GM18861 (cell line): ENCODE measurements at regions not wholly inside any gene's neighbourhood (a gene's known extent, or its start where the extent isn't known, plus 50 kb on each side); places are given as distances from the start of the nearest gene placed in this dataset.
"Not testable (repeated sequence)": the region's sequence is repeated elsewhere in the genome, so short reads cannot be mapped to it uniquely, and the experiment has no call there.

Experiments
- ATAC-seq: cut with Tn5 transposase; IDR thresholded peaks from one replicate; pipeline ENCODE4 v1.9.1; 2021; ENCODE audit not compliant: unreplicated experiment

- no peak for ATAC-seq
These were observed 54.6 kb downstream of the DKK1 start for GRCh38 chr10:52368725-52369124.

GRCh38 chr10:52374207-52374606 is 60.1 kb downstream of the DKK1 start:
- ATAC-seq = not testable (repeated sequence)

GRCh38 chr10:52376694-52377354 is 62.7 kb downstream of the DKK1 start:
- no peak for ATAC-seq

- no peak for ATAC-seq
These were observed 64.0 kb downstream of the DKK1 start for GRCh38 chr10:52378124-52378523.

GRCh38 chr10:52379287-52379686 is 65.2 kb downstream of the DKK1 start:
- ATAC-seq = no peak

- no peak for ATAC-seq
These were observed 69.0 kb downstream of the DKK1 start for GRCh38 chr10:52383088-52383487.

- no peak for ATAC-seq
These were observed 73.7 kb downstream of the DKK1 start for GRCh38 chr10:52387744-52388143.

GRCh38 chr10:52390388-52390787 is 76.3 kb downstream of the DKK1 start:
- no peak for ATAC-seq

- ATAC-seq = no peak
These were observed 78.0 kb downstream of the DKK1 start for GRCh38 chr10:52391927-52392602.

GRCh38 chr10:52394246-52394645 is 80.2 kb downstream of the DKK1 start:
- no peak for ATAC-seq

GRCh38 chr10:52400562-52400961 is 86.5 kb downstream of the DKK1 start:
- no peak for ATAC-seq

GRCh38 chr10:52403801-52404200 is 89.7 kb downstream of the DKK1 start:
- not testable (repeated sequence) for ATAC-seq

GRCh38 chr10:52409195-52409594 is 95.1 kb downstream of the DKK1 start:
- no peak for ATAC-seq

GRCh38 chr10:52409928-52410327 is 95.8 kb downstream of the DKK1 start:
- no peak for ATAC-seq

GRCh38 chr10:52410916-52411315 is 96.8 kb downstream of the DKK1 start:
- ATAC-seq = no peak

- ATAC-seq = no peak
These were observed 105.2 kb downstream of the DKK1 start for GRCh38 chr10:52419281-52419680.

GRCh38 chr10:52420656-52421055 is 106.6 kb downstream of the DKK1 start:
- ATAC-seq = no peak

GRCh38 chr10:52423369-52423768 is 109.3 kb downstream of the DKK1 start:
- no peak for ATAC-seq

GRCh38 chr10:52424341-52424740 is 110.3 kb downstream of the DKK1 start:
- no peak for ATAC-seq

- no peak for ATAC-seq
These were observed 120.7 kb downstream of the DKK1 start for GRCh38 chr10:52434734-52435133.

GRCh38 chr10:52436664-52437063 is 122.6 kb downstream of the DKK1 start:
- no peak for ATAC-seq

- ATAC-seq = peak; percentile 77
These were observed 123.1 kb downstream of the DKK1 start for GRCh38 chr10:52437205-52437646.

GRCh38 chr10:52438119-52438518 is 124.0 kb downstream of the DKK1 start:
- ATAC-seq = no peak
